Activated T-cell treated with anti-CD3 and anti-CD28 coated beads, Interleukin-2, amount 50 U/mL, for 24 hours (primary cell): ENCODE measurements at regions not wholly inside any gene's neighbourhood (a gene's known extent, or its start where the extent isn't known, plus 50 kb on each side); places are given as distances from the start of the nearest gene placed in this dataset.
"Not testable (repeated sequence)": the region's sequence is repeated elsewhere in the genome, so short reads cannot be mapped to it uniquely, and the experiment has no call there.

Experiments
- DNase-seq: peaks from one replicate; pipeline ENCODE4 v3.0.0-alpha.2; 2020
- H3K27ac Mint-ChIP-seq: 2 replicates; pipeline ENCODE4 v1.8.0; 2020; ENCODE audit warnings: mild to moderate bottlenecking, mixed read lengths
- H3K27me3 Mint-ChIP-seq: 2 replicates; pipeline ENCODE4 v1.8.0; 2020; ENCODE audit warnings: mixed read lengths
- H3K36me3 Mint-ChIP-seq: 2 replicates; pipeline ENCODE4 v1.8.0; 2020; ENCODE audit warnings: low read depth, mixed read lengths
- H3K4me1 Mint-ChIP-seq: 2 replicates; pipeline ENCODE4 v1.8.0; 2020; ENCODE audit warnings: low read depth, mixed read lengths
- H3K4me3 Mint-ChIP-seq: 2 replicates; pipeline ENCODE4 v1.8.0; 2020; ENCODE audit warnings: mild to moderate bottlenecking, moderate library complexity, mixed read lengths
- H3K9me3 Mint-ChIP-seq: 2 replicates; pipeline ENCODE4 v1.8.0; 2020; ENCODE audit warnings: mixed read lengths

DNA sequence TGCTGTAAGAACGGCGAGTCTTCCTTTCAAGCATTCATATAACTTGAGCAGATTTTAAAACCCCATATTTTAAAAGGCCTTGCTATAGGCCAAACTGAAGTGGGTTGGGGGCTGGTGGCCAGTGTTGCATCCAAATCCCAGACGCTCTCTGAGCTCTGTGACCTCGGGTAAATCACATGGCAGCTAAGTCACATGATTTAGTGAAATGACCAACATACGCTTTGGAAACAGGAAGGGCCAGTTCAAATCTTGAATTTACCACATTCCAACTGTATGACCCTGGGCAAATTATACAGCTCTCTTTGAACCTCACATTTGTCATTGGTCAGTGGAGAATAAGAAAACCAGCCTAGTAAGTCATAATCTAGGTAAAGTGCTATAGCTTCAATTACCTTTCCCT lies 519.3 kb downstream of the HAPSTR1 start:
- no peaks in the 10 kb centered on the region for H3K27me3 Mint-ChIP-seq

DNA sequence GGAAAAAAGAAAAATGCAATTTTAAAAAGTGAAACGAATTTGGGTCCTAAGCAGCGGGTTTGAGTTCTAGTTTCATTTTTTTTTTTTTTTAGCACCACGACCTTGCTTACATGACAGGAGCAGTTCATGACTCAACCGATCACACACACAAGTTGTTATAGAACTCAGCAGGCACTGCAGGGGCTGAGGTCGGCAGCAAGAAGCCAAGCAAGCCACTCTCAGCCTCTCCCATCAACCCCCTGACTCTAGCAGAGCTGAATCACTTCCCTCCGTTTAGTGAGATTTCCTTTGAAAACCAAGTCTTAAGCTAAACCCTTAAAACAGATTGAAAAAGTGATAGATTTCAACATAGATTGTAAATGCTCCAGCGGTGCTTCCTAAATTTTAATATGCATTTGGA lies 520.8 kb downstream of the HAPSTR1 start:
- Mint-ChIP-seq H3K9me3 (no peaks in the 10 kb centered on the region), H3K4me1 (no peaks in the 10 kb centered on the region), H3K27me3 (peaks cover 3% of the 10 kb centered on the region), H3K27ac (no peak overlapping the region), H3K4me3 (no peak overlapping the region), H3K36me3 (no peaks in the 10 kb centered on the region)
- no peak for DNase-seq

More for the DNA sequence above, 519.3 kb downstream of the HAPSTR1 start:
- H3K4me3 Mint-ChIP-seq, result no peak overlapping the region
- no peak for DNase-seq
- H3K27ac Mint-ChIP-seq, result no peak overlapping the region
- no peaks in the 10 kb centered on the region for H3K9me3 Mint-ChIP-seq
- H3K4me1 Mint-ChIP-seq, result no peaks in the 10 kb centered on the region
- H3K36me3 Mint-ChIP-seq, result no peaks in the 10 kb centered on the region

DNA sequence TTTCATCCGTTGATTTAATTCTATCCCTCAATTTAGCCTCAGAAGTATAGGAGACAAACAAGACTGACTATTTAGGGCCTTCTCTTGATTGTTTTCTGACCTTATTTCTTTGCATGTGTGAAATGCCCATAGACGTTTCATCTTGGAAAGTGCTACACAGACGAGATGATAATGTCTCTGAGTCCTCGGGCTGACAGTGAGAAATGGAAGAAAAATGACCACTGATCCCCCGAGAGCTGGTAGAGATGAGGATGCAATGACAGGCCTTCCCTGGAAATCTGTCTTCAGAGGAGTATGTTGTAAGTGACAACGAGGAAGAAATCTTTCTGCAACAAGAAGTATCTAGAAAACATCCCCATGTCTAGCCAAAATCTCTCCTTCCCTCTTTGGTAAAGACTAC lies 522.9 kb downstream of the HAPSTR1 start:
- Mint-ChIP-seq H3K4me3 (no peak overlapping the region), H3K36me3 (no peaks in the 10 kb centered on the region), H3K4me1 (no peaks in the 10 kb centered on the region), H3K27ac (no peak overlapping the region), H3K9me3 (no peaks in the 10 kb centered on the region), H3K27me3 (peaks cover 3% of the 10 kb centered on the region)
- DNase-seq, result no peak

DNA sequence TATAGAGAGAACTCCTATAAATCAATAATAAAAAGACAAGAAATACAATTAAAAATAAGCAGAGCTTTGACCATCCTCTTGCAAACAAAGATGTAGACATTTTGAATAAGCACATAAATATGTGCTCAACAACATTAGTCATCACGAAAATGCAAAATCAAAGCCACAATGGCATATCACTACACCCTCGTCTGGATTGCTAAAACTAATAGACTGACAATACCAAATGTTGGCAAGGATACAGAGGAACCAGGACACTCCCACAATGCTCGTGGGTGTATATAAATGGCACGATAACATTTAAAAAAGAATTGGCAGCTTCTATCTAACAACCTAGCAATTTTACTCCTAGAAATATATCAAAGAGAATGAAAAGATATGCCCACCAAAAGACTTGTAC lies 530.8 kb downstream of the HAPSTR1 start:
- Mint-ChIP-seq H3K27ac (no peak overlapping the region), H3K36me3 (no peaks in the 10 kb centered on the region), H3K9me3 (no peaks in the 10 kb centered on the region), H3K27me3 (no peaks in the 10 kb centered on the region), H3K4me3 (no peak overlapping the region), H3K4me1 (no peaks in the 10 kb centered on the region)
- no peak for DNase-seq

DNA sequence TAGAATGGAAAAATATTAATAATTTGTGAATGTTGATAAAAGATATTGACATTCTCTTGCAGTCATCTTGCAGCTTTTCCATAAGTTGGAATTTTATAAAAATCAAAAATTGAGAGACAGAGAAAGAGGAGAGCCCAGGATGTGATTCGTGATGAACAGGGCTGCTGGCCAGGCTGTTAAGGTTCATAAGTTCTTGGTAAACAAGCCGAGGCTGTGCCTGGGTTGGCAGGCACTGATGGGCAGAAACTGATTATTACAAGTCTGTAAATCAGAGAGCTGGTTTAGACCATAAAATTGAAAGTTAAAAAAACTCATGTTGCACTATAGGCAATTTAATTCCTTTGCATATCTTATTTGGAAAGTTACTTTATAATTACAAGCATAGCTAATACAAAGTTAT lies 533.7 kb downstream of the HAPSTR1 start:
- no peaks in the 10 kb centered on the region for H3K36me3 Mint-ChIP-seq
- DNase-seq, result no peak
- H3K27me3 Mint-ChIP-seq, result no peaks in the 10 kb centered on the region
- H3K4me1 Mint-ChIP-seq, result no peaks in the 10 kb centered on the region
- H3K9me3 Mint-ChIP-seq, result no peaks in the 10 kb centered on the region
- H3K4me3 Mint-ChIP-seq, result no peak overlapping the region
- no peak overlapping the region for H3K27ac Mint-ChIP-seq

DNA sequence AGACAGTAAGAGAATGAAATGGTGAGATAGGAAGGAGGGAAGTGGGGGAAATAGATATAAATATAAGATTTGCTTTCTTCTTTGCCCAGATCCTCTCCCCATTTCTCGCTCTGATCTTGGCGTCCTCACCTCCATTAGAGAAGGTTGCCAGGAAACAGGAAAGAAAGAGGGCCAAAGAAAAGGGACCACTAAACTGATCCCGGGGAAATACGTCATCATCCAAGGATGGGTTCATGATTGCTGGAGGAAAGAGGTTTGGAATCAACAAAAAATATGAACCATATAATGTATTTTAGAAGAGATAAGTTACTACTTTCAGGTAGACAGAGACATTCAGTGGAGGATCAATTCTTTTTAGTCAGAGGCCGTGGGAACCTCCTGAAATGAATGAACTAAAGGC lies 536.0 kb downstream of the HAPSTR1 start:
- H3K4me1 Mint-ChIP-seq, result no peaks in the 10 kb centered on the region
- H3K27ac Mint-ChIP-seq, result no peak overlapping the region
- H3K27me3 Mint-ChIP-seq, result no peaks in the 10 kb centered on the region
- H3K4me3 Mint-ChIP-seq, result no peak overlapping the region
- peaks cover 5% of the 10 kb centered on the region for H3K9me3 Mint-ChIP-seq
- no peaks in the 10 kb centered on the region for H3K36me3 Mint-ChIP-seq
- no peak for DNase-seq

DNA sequence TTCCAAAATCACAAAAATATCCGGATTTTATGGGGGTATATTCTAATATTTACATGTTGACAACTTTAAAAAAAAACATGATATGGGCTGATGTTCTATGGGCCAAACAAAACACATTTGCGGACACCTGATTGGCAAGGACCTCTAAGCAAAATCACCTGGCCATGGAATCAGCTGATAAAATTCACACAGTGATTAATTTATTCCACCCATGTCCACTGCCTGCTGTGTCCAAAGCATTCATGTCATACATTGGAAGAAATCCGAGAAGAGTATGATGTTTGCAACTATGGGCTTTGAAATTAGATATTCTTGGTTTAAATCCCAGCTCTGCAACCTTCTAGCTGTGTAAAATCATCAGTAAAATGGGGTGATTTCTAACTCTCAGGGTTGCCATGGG lies 538.7 kb downstream of the HAPSTR1 start:
- no peak overlapping the region for H3K4me3 Mint-ChIP-seq
- H3K4me1 Mint-ChIP-seq, result no peaks in the 10 kb centered on the region
- H3K9me3 Mint-ChIP-seq, result peaks cover 8% of the 10 kb centered on the region
- H3K36me3 Mint-ChIP-seq, result no peaks in the 10 kb centered on the region
- no peaks in the 10 kb centered on the region for H3K27me3 Mint-ChIP-seq
- H3K27ac Mint-ChIP-seq, result no peak overlapping the region
- DNase-seq, result no peak

DNA sequence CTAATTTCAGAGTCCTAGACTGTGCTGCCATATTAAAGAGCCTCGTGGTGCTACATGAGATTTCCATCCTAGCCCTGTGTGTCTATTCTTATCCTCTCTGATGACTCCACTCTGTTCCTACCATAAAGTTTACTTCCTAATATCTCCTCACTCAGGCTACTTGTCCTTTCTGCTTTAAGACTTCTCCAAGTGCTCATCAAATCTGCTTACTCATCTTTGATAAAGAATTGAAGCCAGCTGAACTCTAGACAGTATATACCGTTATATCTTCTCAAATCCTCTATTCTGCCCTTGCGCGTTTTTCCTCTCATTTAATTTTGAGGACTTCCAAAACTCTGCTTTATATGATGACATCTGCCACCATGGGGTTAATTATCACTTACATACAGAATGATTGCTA lies 539.5 kb downstream of the HAPSTR1 start:
- Mint-ChIP-seq H3K4me1 (no peaks in the 10 kb centered on the region), H3K27ac (no peak overlapping the region), H3K27me3 (no peaks in the 10 kb centered on the region), H3K9me3 (peaks cover 8% of the 10 kb centered on the region), H3K36me3 (no peaks in the 10 kb centered on the region), H3K4me3 (no peak overlapping the region)
- DNase-seq, result no peak

DNA sequence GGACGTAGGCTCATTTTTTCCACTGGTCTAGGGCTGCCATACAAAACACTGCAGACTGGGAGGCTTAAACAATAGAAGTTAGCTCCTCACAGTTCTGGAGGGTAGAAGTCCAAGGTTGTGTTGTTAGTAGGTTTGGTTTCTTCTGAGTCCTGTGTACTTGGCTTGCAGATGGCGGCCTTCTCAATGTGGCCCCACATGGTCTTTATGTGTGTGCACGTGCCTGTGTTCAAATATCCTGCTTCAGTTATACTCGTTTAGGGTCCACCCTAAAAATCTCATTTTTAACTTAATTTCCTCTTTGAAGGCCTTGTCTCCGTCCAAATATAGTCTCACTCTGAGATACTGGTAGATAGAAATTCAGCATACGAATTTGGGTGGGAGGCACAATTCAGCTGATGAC lies 542.4 kb downstream of the HAPSTR1 start:
- H3K36me3 Mint-ChIP-seq, result no peaks in the 10 kb centered on the region
- no peak for DNase-seq
- peaks cover 10% of the 10 kb centered on the region for H3K9me3 Mint-ChIP-seq
- no peak overlapping the region for H3K4me3 Mint-ChIP-seq
- no peak overlapping the region for H3K27ac Mint-ChIP-seq
- no peaks in the 10 kb centered on the region for H3K27me3 Mint-ChIP-seq
- no peaks in the 10 kb centered on the region for H3K4me1 Mint-ChIP-seq

DNA sequence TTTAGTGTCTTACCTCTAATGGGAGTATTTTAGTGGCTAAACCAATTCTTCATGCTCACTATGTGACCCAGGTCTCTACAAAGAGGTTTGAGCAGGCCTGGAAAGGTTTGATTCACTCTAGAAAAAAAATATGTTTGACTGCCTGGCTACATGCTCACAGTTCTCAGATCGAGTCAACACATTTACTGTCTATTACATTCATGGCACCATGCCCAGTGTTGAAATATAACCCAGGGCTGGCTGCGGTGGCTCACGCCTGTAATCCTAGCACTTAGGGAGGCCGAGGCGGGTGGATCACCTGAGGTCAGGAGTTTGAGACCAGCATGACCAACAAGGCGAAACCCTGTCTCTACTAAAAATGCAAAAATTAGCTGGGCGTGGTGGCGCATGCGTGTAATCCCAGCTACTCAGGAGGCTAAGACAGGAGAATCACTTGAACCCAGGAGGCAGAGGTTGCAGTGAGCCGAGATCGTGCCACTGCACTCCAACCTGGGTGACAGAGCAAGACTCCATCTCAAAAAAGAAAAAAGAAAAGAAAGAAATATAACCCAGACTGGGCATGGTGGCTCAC lies 543.8 kb downstream of the HAPSTR1 start:
- H3K9me3 Mint-ChIP-seq, result peaks cover 13% of the 10 kb centered on the region
- H3K36me3 Mint-ChIP-seq, H3K27ac Mint-ChIP-seq, H3K27me3 Mint-ChIP-seq, DNase-seq, H3K4me3 Mint-ChIP-seq, H3K4me1 Mint-ChIP-seq: not testable (repeated sequence)

DNA sequence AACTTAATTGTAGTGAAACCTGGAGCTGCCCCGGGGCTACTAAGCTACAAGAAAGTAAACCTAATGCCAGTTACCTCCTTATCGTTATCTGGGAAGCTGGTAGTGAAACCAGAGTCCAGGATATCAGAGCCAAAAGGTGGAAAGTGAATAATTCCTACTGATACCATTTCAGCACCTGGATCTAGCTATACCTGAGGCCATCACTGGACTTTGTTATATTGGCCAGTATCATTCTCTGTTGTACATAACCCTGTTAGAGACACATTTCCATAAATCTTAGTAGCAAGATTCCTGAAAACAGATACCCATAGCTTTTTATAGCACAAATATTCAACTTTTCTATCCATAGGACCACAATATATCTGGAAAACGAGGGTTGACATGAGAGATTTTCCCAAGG lies 538.0 kb downstream of the GRIN2A start:
- Mint-ChIP-seq H3K4me3 (no peak overlapping the region), H3K9me3 (peaks cover 3% of the 10 kb centered on the region), H3K4me1 (no peaks in the 10 kb centered on the region), H3K36me3 (no peaks in the 10 kb centered on the region), H3K27ac (no peak overlapping the region), H3K27me3 (peaks cover 3% of the 10 kb centered on the region)
- no peak for DNase-seq

DNA sequence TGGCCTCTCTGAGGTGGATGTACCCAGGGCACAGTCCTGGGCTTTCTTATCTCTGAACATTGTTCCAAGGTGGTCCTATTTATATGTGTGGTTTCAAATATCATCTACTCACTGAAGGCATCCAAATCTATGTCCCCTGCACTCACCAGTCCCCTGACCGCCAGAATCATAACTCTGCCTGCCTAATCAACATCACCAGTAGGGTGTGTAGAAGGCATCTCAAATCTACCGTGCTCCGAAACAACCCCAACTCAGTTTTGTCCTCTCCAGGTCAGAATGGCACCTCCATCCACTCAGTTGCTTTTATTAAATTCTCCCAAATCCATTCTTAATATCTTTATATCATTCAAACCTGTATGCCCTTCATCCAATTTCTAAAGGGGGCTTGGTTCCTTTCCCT lies 536.3 kb downstream of the GRIN2A start:
- Mint-ChIP-seq H3K36me3 (no peaks in the 10 kb centered on the region), H3K9me3 (no peaks in the 10 kb centered on the region), H3K4me1 (no peaks in the 10 kb centered on the region), H3K4me3 (no peak overlapping the region), H3K27me3 (peaks cover 3% of the 10 kb centered on the region), H3K27ac (no peak overlapping the region)
- DNase-seq, result no peak

DNA sequence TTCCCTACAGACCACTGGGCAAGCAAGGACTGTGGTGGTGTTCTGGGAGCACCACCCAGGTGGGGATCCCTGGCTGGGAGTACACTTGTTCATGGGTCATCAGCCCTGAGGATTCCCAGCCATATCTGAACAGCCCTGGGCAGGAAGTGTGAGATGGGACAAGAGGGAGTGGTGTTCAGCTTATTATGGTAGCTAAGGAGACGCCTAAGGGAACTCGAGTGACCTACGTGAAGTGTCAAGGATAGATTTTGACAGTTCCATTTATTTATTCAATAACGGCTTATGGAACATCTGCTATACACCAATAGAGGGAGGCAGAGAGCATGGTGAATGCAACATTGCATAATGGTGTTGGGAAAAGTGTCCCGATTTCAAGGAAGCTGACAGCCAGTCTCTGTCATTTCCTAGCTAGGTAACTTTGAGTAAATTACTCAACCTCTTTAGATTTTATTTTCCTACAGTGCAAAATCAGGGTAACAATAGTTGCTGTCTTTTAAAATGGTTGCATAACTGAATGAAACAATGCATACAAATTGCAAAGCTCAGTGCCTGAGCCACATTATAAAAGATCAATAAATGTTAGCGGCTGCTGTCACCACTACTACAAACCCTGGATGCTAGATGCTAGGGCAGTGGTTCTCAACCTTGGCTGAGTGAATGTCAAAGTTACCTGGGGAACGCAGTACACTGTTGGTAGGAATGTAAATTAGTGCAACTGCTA lies 534.1 kb downstream of the GRIN2A start:
- no peak overlapping the region for H3K4me3 Mint-ChIP-seq
- H3K4me1 Mint-ChIP-seq, result no peaks in the 10 kb centered on the region
- H3K27ac Mint-ChIP-seq, result no peak overlapping the region
- peaks cover 3% of the 10 kb centered on the region for H3K27me3 Mint-ChIP-seq
- DNase-seq, result no peak
- H3K9me3 Mint-ChIP-seq, result peaks cover 2% of the 10 kb centered on the region
- H3K36me3 Mint-ChIP-seq, result no peaks in the 10 kb centered on the region

DNA sequence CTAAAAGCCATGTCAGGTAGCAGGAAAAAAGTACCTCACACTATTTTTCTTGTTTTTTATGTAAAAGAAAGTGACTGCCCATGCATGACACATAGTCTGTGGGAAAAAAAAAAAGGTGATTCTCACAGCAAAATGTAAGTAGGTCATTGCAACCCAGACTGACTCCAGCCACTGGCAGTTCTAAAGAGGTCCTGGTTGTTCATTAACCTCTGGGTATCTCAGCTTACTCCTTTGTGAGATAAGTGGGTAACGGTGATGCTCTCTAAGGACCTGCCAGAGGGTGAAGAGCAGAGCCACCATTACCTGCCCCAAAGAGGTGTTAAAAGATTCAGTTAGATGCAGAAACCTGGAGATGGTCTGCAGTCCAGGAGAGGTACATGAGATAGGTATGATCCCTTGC lies 531.9 kb downstream of the GRIN2A start:
- H3K4me3 Mint-ChIP-seq, result no peak overlapping the region

DNA sequence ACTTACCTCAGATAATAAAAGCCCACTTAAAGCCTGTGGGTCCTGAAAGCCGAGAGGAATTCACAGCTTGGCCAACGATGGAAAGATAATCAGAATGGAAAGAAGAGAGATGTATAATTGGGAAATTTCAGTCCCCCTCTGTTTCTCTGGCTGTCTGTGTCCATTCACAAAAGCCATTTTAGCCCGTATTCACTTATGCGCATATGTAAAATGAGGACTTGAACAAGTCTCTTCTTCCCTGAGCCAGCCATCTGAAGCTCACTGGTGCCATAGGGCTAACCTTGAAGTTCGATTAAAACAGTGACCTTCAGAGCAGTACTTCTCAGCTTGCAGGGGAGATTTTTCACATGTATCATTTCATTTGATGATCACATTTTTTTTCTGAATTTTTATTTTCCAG lies 527.2 kb downstream of the GRIN2A start:
- Mint-ChIP-seq H3K27me3 (no peaks in the 10 kb centered on the region), H3K4me3 (no peak overlapping the region), H3K9me3 (peaks cover 2% of the 10 kb centered on the region), H3K4me1 (no peaks in the 10 kb centered on the region), H3K36me3 (no peaks in the 10 kb centered on the region), H3K27ac (no peak overlapping the region)
- no peak for DNase-seq

More for the DNA sequence above, 531.9 kb downstream of the GRIN2A start:
- Mint-ChIP-seq H3K4me1 (no peaks in the 10 kb centered on the region), H3K9me3 (peaks cover 2% of the 10 kb centered on the region), H3K36me3 (no peaks in the 10 kb centered on the region), H3K27me3 (peaks cover 3% of the 10 kb centered on the region), H3K27ac (no peak overlapping the region)
- no peak for DNase-seq

DNA sequence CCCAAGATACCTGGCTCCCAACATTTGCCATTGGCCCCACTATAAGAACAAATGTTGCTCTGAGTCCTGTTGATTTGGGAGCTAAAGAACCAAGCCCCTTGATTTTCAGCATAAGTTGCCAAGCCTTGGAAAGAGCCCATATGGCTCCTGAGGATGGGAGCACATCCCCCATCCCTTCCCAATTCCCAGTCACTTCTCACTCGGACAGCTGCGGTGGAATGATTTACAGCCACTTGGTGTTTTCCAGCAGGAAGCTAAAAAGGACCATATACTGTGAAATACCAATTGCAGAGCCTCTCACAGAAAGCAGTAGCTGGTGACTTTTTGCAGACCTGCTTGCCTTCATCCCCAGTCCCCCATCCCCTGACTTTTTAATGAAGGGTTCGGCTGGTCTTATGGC lies 524.6 kb downstream of the GRIN2A start:
- no peak for DNase-seq
- Mint-ChIP-seq H3K27ac (no peak overlapping the region), H3K4me1 (no peaks in the 10 kb centered on the region), H3K4me3 (no peak overlapping the region), H3K27me3 (no peaks in the 10 kb centered on the region), H3K36me3 (no peaks in the 10 kb centered on the region), H3K9me3 (no peaks in the 10 kb centered on the region)
